Cerebellar nuclear complex (tissue), 1 donor: ENCODE measurements at regions not wholly inside any gene's neighbourhood (a gene's known extent, or its start where the extent isn't known, plus 50 kb on each side); places are given as distances from the start of the nearest gene placed in this dataset.
"Not testable (repeated sequence)": the region's sequence is repeated elsewhere in the genome, so short reads cannot be mapped to it uniquely, and the experiment has no call there.

ENCODE experiments used
- DNase-seq, 2 experiments: peaks; one replicate each; lab custom pipeline; 2025; lab: John Stamatoyannopoulos, UW

DNA sequence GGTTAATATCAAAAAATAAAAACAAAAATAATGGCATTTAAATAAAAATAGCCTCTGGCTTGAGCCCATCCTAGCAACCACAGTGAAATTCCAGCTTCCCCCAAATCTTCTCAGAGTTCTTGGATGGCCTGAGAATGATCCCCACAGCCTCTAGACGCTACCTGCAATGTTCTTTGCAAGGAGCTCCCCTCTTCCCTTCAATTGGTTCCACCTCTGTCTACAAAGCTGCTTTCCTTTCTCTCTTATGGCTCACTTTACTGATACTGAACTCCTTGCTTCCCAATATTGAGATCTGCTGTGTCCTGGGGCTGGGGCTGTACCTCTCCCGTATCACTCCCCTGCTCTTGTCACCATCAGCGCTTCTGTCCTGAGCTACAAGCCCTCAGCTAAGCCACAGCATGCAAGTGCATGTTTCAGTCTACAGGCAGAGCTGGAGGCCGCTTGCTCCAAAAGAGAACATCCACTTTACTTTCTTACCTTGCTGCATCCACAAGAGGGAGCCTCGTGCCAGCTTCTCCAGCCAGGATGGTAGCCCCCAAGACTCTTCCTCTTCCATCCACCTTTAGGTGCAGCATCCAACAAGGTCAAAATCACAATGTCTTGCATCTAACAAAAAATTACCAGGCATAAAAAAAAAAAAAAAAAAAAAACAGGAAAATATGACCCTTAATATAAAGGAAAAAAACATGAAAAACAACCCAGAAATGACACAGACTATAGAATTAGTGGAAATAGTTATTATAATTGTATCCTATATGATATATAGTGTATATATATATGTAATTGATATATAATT lies 57.4 kb upstream of the PRSS3 start:
- DNase-seq: no peak

DNA sequence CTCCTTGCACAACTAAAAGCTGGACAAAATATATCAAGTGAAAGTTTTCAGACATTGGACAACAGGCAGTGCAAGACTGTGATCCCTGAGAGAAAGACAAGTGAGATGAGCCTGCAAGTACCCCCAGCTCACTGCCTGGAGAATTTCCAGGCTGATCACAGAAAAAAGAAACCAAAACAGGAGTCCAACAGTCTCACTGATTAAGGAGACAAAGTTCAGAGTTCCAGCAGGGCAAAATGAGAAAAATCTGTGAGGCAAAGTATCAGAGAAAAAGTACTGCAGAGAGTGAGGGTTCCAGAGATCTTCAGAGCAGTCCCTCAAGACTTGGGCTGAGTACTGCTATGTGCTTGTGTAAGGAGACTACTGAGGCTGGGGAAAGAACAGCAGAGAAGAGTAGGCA lies 56.0 kb upstream of the PRSS3 start:
- no peak for DNase-seq

DNA sequence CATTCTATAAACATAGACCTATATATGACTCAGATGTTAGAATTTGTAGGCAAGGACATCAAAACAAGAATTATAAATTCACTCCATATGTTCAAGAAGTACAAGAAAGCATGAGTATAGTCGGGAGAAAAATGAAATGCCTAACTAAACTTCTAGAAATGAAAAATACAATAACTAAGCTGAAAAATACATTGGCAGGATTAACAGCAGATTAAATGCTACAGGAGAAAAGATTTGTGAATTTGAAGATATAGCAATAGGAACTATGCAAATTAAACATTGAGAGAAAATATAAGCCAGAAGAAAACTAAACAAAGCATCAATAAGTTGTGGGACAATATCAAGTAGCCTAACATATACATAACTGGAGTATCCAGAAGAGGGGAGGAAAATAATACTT lies 55.3 kb upstream of the PRSS3 start:
- no peak for DNase-seq

DNA sequence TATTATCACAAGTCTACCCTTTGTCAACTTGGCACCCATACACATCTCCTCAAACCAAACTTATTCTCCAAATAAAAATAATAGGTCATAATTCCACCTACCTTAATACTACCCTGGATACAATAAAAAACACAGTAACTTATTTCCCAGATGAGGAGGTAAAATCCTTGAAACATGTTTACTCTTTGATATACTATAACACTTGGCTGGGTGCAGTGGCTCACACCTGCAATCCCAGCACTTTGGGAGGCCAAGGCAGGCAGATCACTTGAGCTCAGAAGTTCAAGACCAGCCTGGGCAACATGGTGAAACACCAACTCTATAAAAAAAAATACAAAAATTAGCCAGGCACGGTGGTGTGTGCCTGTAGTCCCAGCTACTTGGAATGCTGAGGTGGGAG lies 54.4 kb upstream of the PRSS3 start:
- DNase-seq: not testable (repeated sequence)

DNA sequence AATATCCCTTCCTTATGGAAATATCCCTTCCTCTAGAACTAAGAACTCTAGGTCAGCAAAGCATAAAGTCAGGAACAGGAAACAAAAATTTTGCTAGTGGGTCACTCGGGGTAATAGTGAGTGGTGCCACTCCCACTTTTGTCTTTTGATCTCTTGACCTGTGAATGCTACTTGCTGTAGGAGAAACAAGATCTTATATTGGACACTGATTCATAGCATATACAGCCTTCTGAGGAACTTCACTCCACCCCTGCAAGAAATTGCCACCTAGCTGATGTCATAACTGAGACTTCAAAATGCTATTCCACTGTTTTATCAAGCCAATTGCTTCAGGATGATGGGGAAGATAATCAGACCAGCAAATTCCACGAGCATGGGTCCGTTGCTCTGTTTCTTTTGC lies 53.3 kb upstream of the PRSS3 start:
- DNase-seq: no peak

DNA sequence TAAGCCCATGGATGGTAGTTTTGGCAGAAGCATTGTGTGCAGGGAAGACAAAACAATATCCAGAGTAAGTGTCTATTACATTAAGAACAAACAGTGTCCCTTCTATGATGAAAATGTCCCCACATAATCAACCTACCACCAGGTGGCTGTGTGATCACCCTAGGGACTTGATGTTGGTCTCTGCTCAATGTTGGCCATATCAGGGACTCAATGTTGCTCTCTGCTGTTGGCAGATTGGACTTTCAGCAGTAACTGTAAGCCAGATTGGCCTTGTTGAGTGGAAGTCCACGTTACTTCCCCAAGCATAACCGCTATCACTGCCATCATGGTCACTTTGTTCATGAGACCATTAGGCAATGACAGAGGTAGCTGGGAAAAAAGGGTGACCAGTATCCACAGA lies 52.8 kb upstream of the PRSS3 start:
- DNase-seq: no peak
